ENCODE measurements at regions not wholly inside any gene's neighbourhood (a gene's known extent, or its start where the extent isn't known, plus 50 kb on each side); places are given as distances from the start of the nearest gene placed in this dataset.

GRCh38 chrX:10288373-10288975 lies 131.7 kb downstream of the CLCN4 start:
- DNase-seq = no peak
- no peak for ATAC-seq
- intact Hi-C loops (cut with micrococcal nuclease) = no loop called here

GRCh38 chrX:10296576-10296975 lies 139.8 kb downstream of the CLCN4 start:
- no peak for ATAC-seq
- DNase-seq = no peak
- intact Hi-C loops (cut with micrococcal nuclease) = no loop called here

- intact Hi-C loops (cut with micrococcal nuclease) = no loop called here
- no peak for DNase-seq
- no peak for ATAC-seq
Observed at GRCh38 chrX:10310511-10310910, 153.7 kb downstream of the CLCN4 start.

GRCh38 chrX:10314530-10315104 lies 157.8 kb downstream of the CLCN4 start:
- intact Hi-C loops (cut with micrococcal nuclease) = no loop called here
- no peak for ATAC-seq
- no peak for DNase-seq

GRCh38 chrX:10325611-10326010 lies 168.8 kb downstream of the CLCN4 start:
- no peak for ATAC-seq
- no peak for DNase-seq
- intact Hi-C loops (cut with micrococcal nuclease) = no loop called here

- DNase-seq = no peak
- ATAC-seq = peak; percentile 59
- intact Hi-C loops (cut with micrococcal nuclease) = no loop called here
Observed at GRCh38 chrX:10326578-10326977, 169.8 kb downstream of the CLCN4 start.

GRCh38 chrX:10327651-10328050 lies 170.9 kb downstream of the CLCN4 start:
- intact Hi-C loops (cut with micrococcal nuclease) = no loop called here
- no peak for DNase-seq
- ATAC-seq = no peak

- intact Hi-C loops (cut with micrococcal nuclease) = no loop called here
- DNase-seq (no peak), ATAC-seq (no peak)
Observed at GRCh38 chrX:10329984-10330383, 173.2 kb downstream of the CLCN4 start.

- no peak for ATAC-seq
- DNase-seq = no peak
- intact Hi-C loops (cut with micrococcal nuclease) = no loop called here
Observed at GRCh38 chrX:10341309-10341708, 184.5 kb downstream of the CLCN4 start.

- intact Hi-C loops (cut with micrococcal nuclease) = no loop called here
- DNase-seq (no peak), ATAC-seq (no peak)
Observed at GRCh38 chrX:10350221-10350620, 193.4 kb downstream of the CLCN4 start.

GRCh38 chrX:10350981-10351380 lies 194.2 kb downstream of the CLCN4 start:
- ATAC-seq = no peak
- no peak for DNase-seq
- intact Hi-C loops (cut with micrococcal nuclease) = no loop called here

- DNase-seq = no peak
- intact Hi-C loops (cut with micrococcal nuclease) = no loop called here
- no peak for ATAC-seq
Observed at GRCh38 chrX:10352536-10352935, 195.8 kb downstream of the CLCN4 start.

- ATAC-seq (no peak), DNase-seq (no peak)
- intact Hi-C loops (cut with micrococcal nuclease) = no loop called here
Observed at GRCh38 chrX:10356979-10357378, 200.2 kb downstream of the CLCN4 start.

- no peak for DNase-seq
- intact Hi-C loops (cut with micrococcal nuclease) = no loop called here
- no peak for ATAC-seq
Observed at GRCh38 chrX:10358958-10359357, 202.2 kb downstream of the CLCN4 start.

- DNase-seq = peak; percentile 41
- no peak for ATAC-seq
- intact Hi-C loops (cut with micrococcal nuclease) = no loop called here
Observed at GRCh38 chrX:10360116-10360515, 203.3 kb downstream of the CLCN4 start.

- ATAC-seq = no peak
- intact Hi-C loops (cut with micrococcal nuclease) = no loop called here
- DNase-seq = no peak
Observed at GRCh38 chrX:10365532-10366265, 208.9 kb downstream of the CLCN4 start.

- intact Hi-C loops (cut with micrococcal nuclease) = no loop called here
- no peak for ATAC-seq
- DNase-seq = no peak
Observed at GRCh38 chrX:10367406-10367805, 210.6 kb downstream of the CLCN4 start.

- ATAC-seq (no peak), DNase-seq (no peak)
- intact Hi-C loops (cut with micrococcal nuclease) = no loop called here
Observed at GRCh38 chrX:10370976-10371375, 214.2 kb downstream of the CLCN4 start.

- DNase-seq (no peak), ATAC-seq (no peak)
- intact Hi-C loops (cut with micrococcal nuclease) = no loop called here
Observed at GRCh38 chrX:10377427-10377826, 220.7 kb downstream of the CLCN4 start.

GRCh38 chrX:10379878-10380277 lies 223.1 kb downstream of the CLCN4 start:
- DNase-seq (no peak), ATAC-seq (no peak)
- intact Hi-C loops (cut with micrococcal nuclease) = no loop called here

- intact Hi-C loops (cut with micrococcal nuclease) = no loop called here
- DNase-seq (no peak), ATAC-seq (no peak)
Observed at GRCh38 chrX:10380300-10380699, 223.5 kb downstream of the CLCN4 start.
